RWPE2 (cell line): ENCODE measurements at regions not wholly inside any gene's neighbourhood (a gene's known extent, or its start where the extent isn't known, plus 50 kb on each side); places are given as distances from the start of the nearest gene placed in this dataset.

Source experiments
- ATAC-seq: fragments of 200-7000 bp; cut with Tn5 transposase; 3 replicates; pipeline ENCODE4 v1.9.1; 2021; ENCODE audit warnings: low read depth
- DNase-seq: peaks from one replicate; pipeline ENCODE4 v3.0.0-alpha.2; 2020; ENCODE audit warnings: low spot score
- H3K27ac ChIP-seq: fragments of 450-650 bp; 2 replicates; pipeline ENCODE4 v1.5.1; 2017; ENCODE audit warnings: mild to moderate bottlenecking; ENCODE audit not compliant: poor library complexity, severe bottlenecking
- H3K27me3 ChIP-seq: fragments of 250-450 bp; sonication (Bioruptor Pico); 2 replicates; pipeline ENCODE4 v1.5.1; 2021; ENCODE audit warnings: mild to moderate bottlenecking, moderate library complexity; ENCODE audit not compliant: insufficient read depth, poor library complexity, severe bottlenecking
- H3K36me3 ChIP-seq: fragments of 250-450 bp; sonication (Bioruptor Pico); 2 replicates; pipeline ENCODE4 v1.5.1; 2020; ENCODE audit warnings: low read depth, mild to moderate bottlenecking, moderate library complexity
- H3K4me1 ChIP-seq: fragments of 250-450 bp; sonication (Bioruptor Pico); 2 replicates; pipeline ENCODE4 v1.5.1; 2021; ENCODE audit warnings: mild to moderate bottlenecking, moderate library complexity; ENCODE audit not compliant: insufficient read depth, poor library complexity, severe bottlenecking
- H3K4me3 ChIP-seq: fragments of 250-450 bp; sonication (Bioruptor Pico); 2 replicates; pipeline ENCODE4 v1.5.1; 2021; ENCODE audit warnings: mild to moderate bottlenecking, moderate library complexity; ENCODE audit not compliant: severe bottlenecking
- H3K9me3 ChIP-seq: fragments of 250-450 bp; sonication (Bioruptor Pico); 2 replicates; pipeline ENCODE4 v1.5.1; 2021; ENCODE audit warnings: mild to moderate bottlenecking, moderate library complexity; ENCODE audit not compliant: severe bottlenecking
- TF ChIP-seq, protein P1 (sequence below): fragments of 450-650 bp; IDR thresholded peaks from one replicate; pipeline ENCODE4 v1.5.1; 2017; ENCODE audit warnings: mild to moderate bottlenecking, moderate library complexity; ENCODE audit not compliant: poor library complexity, severe bottlenecking

DNA sequence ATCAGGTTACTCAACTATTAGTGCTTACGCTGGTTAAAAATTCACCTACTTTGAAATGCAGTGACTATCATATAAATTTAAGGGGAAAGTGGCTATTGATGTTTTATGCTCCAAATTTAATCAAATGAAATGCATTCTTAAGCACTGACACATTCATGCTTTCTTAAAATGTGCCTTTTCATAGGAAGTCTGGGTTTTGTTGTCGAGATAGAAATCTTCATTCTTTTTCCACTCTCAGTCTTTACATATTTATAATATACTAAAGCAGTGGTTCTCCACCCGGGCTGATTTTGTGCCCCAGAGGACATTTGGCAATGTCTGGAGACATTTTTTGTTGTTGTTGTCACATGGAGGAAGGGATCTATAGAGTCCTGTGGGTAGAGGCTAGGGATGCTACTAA is 167.9 kb downstream of the PAX3 start:
- no peak overlapping the region for H3K4me3 ChIP-seq
- no peak for DNase-seq
- no peaks in the 10 kb centered on the region for H3K9me3 ChIP-seq
- TF ChIP-seq, protein P1, sequence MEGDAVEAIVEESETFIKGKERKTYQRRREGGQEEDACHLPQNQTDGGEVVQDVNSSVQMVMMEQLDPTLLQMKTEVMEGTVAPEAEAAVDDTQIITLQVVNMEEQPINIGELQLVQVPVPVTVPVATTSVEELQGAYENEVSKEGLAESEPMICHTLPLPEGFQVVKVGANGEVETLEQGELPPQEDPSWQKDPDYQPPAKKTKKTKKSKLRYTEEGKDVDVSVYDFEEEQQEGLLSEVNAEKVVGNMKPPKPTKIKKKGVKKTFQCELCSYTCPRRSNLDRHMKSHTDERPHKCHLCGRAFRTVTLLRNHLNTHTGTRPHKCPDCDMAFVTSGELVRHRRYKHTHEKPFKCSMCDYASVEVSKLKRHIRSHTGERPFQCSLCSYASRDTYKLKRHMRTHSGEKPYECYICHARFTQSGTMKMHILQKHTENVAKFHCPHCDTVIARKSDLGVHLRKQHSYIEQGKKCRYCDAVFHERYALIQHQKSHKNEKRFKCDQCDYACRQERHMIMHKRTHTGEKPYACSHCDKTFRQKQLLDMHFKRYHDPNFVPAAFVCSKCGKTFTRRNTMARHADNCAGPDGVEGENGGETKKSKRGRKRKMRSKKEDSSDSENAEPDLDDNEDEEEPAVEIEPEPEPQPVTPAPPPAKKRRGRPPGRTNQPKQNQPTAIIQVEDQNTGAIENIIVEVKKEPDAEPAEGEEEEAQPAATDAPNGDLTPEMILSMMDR: no peak
- H3K27me3 ChIP-seq: no peaks in the 10 kb centered on the region
- H3K27ac ChIP-seq: no peak overlapping the region
- no peak for ATAC-seq
- H3K36me3 ChIP-seq: no peaks in the 10 kb centered on the region
- no peaks in the 10 kb centered on the region for H3K4me1 ChIP-seq

DNA sequence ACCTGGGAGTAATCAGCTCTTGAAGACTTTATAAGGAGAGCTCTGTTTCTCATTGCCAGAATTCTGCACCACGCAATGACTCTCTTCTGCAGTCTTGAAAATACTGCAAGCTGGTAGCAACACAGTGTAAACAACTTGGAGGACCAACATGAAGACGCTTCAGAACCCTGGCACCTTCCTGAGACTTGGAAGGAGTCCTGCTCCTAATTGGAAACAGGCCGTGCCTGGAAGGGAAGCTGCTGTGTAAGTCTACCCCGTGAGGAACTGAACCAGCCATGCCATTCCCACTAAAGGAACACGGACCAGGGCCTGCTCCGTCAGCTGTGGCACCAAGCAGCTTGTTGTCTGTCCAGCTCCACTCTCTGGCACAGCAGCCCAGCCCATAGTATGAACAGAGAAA is 171.1 kb downstream of the PAX3 start:
- Histone ChIP-seq H3K36me3 (no peaks in the 10 kb centered on the region), H3K4me1 (no peaks in the 10 kb centered on the region), H3K4me3 (no peak overlapping the region), H3K27me3 (no peaks in the 10 kb centered on the region), H3K9me3 (no peaks in the 10 kb centered on the region), H3K27ac (no peak overlapping the region)
- ATAC-seq (no peak), DNase-seq (no peak)
- TF ChIP-seq, protein P1: no peak

DNA sequence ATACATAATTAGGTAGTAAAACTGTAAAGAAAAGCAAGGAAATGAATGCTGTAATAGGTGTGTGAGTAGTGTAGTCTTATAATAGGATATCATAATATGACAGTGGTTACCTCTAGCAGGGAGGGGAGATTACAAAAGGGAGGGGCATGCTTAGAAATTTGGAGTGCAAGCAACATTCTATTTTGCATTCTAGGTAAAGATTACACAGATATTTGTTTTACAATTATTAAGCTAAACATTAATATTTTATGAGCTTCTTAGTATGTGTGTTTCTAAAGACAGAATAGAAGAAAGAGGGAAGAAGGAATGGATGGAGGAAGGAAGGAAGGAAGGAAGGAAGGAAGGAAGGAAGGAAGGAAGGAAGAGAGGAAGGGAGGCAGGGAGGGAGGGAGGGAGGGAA is 177.9 kb downstream of the PAX3 start:
- Histone ChIP-seq H3K27ac (no peak overlapping the region), H3K4me3 (no peak overlapping the region), H3K4me1 (no peaks in the 10 kb centered on the region), H3K9me3 (no peaks in the 10 kb centered on the region), H3K36me3 (no peaks in the 10 kb centered on the region), H3K27me3 (no peaks in the 10 kb centered on the region)
- TF ChIP-seq, protein P1: no peak
- DNase-seq (no peak), ATAC-seq (no peak)

DNA sequence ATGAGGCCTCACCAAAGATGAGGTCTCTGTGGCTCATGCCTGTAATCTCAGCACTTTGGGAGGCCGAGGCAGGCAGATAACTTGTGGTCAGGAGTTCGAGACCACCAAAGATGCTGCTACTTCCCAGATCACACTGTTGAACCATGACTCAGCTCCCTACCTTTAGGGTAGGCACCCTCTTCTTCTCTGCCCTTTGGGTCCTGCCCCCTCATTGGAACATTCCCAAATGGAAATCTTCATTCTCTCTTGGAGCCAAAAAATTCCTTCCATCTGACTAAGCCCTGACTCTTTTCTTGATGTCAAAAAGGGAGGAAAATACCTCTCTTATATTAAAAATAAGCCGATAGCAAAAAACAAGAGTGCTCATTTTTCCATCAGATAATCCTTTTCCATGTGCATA is 183.5 kb downstream of the PAX3 start:
- TF ChIP-seq, protein P1: no peak
- DNase-seq: no peak
- no peak overlapping the region for H3K4me3 ChIP-seq
- no peaks in the 10 kb centered on the region for H3K4me1 ChIP-seq
- H3K36me3 ChIP-seq: no peaks in the 10 kb centered on the region
- H3K27me3 ChIP-seq: no peaks in the 10 kb centered on the region
- no peak for ATAC-seq
- no peaks in the 10 kb centered on the region for H3K9me3 ChIP-seq
- no peak overlapping the region for H3K27ac ChIP-seq

DNA sequence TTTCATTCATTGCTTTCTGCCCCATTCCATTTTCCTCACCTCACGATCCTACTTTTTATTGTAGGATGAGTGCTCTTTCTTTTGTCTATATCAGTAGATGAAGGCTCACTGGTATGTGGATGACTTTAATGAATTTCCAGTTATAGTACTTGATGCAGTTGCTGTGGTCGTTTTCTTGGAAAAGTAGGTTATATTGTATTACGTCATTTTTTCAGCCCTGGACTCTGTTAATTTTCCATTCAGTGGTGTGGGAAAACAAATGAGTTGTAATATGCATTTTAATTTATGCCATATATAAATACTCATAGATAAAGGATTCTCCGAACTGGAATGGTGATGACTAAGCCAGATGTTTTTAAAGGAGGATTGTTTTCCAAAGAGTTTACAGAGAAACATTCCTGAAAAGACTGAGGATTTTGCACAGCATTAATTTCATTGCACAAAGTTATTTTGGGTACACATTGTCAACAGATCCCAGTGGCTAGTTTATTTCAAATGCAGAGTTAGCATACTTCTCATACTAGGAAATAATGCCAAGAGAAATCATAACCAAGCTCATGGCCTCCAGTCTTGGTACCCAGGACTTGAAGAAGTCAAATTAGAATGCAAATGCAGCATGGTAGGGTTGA is 189.7 kb downstream of the PAX3 start:
- Histone ChIP-seq H3K4me3 (no peak overlapping the region), H3K27me3 (peaks cover 17% of the 10 kb centered on the region), H3K4me1 (no peaks in the 10 kb centered on the region), H3K9me3 (no peaks in the 10 kb centered on the region), H3K36me3 (no peaks in the 10 kb centered on the region), H3K27ac (no peak overlapping the region)
- ATAC-seq: no peak
- TF ChIP-seq, protein P1: no peak
- no peak for DNase-seq
